Uterus (tissue), 2 donors: ENCODE measurements at regions not wholly inside any gene's neighbourhood (a gene's known extent, or its start where the extent isn't known, plus 50 kb on each side); places are given as distances from the start of the nearest gene placed in this dataset.

ENCODE experiments used
- POLR2A ChIP-seq, 2 donors: fragments of 450-650 bp; IDR thresholded peaks; one replicate each; pipeline ENCODE4 v1.6.1; 2016; ENCODE audit warnings: antibody characterized with exemption in 2 of 2, mild to moderate bottlenecking in 1 of 2, moderate library complexity in 1 of 2
- TF ChIP-seq, protein P1 (sequence below), 4 experiments: fragments of 200-600 bp in 2 of 4; fragments of 450-650 bp in 2 of 4; sonication (generic) in 2 of 4; IDR thresholded peaks; one replicate each; pipeline ENCODE4 v1.5.1; 2016 to 2019; ENCODE audit warnings: antibody characterized with exemption in 4 of 4, mild to moderate bottlenecking in 2 of 4, moderate library complexity in 1 of 4

DNA sequence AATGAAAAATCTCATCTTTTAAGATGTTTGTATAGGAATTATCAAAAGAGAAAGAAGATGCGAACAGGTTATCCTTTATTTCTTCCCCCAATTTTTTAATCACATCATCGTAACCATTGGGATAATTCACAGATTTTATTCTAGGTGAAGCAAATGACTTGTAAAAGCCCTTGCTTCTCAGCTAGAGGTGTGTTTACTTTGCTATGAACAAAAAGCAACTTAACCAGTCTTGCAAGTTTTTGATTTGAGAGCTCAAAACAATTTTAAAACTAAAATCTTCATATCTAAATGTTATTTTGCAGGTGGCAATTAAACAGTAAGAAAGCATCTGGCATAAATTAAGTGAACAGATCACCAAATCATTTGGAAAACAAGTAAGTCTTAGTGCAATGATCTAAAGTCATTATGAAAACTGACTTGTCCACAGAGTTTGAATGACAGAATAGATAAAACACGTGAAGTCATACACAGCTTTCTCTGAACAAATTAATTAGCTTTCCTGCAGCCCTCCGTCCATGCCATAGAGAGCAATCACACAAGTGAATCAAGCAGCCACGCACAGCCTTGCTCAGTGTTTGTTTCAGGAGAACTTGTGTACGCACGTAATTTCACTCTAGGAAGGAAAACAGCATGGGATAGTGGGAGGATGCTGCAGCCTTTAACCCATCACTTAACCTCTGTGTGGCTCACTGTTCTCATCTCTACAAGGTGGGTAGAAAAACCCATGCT is 85.0 kb upstream of the ZNF800 start:
- TF ChIP-seq, protein P1, sequence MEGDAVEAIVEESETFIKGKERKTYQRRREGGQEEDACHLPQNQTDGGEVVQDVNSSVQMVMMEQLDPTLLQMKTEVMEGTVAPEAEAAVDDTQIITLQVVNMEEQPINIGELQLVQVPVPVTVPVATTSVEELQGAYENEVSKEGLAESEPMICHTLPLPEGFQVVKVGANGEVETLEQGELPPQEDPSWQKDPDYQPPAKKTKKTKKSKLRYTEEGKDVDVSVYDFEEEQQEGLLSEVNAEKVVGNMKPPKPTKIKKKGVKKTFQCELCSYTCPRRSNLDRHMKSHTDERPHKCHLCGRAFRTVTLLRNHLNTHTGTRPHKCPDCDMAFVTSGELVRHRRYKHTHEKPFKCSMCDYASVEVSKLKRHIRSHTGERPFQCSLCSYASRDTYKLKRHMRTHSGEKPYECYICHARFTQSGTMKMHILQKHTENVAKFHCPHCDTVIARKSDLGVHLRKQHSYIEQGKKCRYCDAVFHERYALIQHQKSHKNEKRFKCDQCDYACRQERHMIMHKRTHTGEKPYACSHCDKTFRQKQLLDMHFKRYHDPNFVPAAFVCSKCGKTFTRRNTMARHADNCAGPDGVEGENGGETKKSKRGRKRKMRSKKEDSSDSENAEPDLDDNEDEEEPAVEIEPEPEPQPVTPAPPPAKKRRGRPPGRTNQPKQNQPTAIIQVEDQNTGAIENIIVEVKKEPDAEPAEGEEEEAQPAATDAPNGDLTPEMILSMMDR (IDR thresholded peaks at IDR 0.05): no peak
- TF ChIP-seq POLR2A (IDR thresholded peaks at IDR 0.05): no peak
